MM.1S (cell line): ENCODE measurements at regions not wholly inside any gene's neighbourhood (a gene's known extent, or its start where the extent isn't known, plus 50 kb on each side); places are given as distances from the start of the nearest gene placed in this dataset.

Source experiments
- DNase-seq: peaks from one replicate; pipeline ENCODE4 v3.0.0-alpha.2; 2015
- H2AFZ ChIP-seq: fragments of 300-600 bp; sonication (generic); 2 replicates; pipeline ENCODE4 v1.6.0; 2016; ENCODE audit warnings: antibody characterized with exemption, low read length
- H3F3A ChIP-seq: fragments of 300-600 bp; sonication (generic); 2 replicates; pipeline ENCODE4 v1.6.1; 2016; ENCODE audit warnings: mild to moderate bottlenecking, antibody characterized with exemption, low read length, moderate library complexity, mixed read lengths; ENCODE audit not compliant: insufficient read depth
- H3K27ac ChIP-seq: fragments of 300-600 bp; sonication (generic); 2 replicates; pipeline ENCODE4 v1.5.1; 2016; ENCODE audit warnings: mild to moderate bottlenecking, low read length
- H3K27me3 ChIP-seq: fragments of 300-600 bp; sonication (generic); replicated peaks from 2 replicates; pipeline ENCODE4 v1.6.0; 2016; ENCODE audit warnings: low read length; ENCODE audit not compliant: insufficient read depth
- H3K36me3 ChIP-seq: fragments of 300-600 bp; sonication (generic); replicated peaks from 2 replicates; pipeline ENCODE4 v1.6.1; 2016; ENCODE audit warnings: mild to moderate bottlenecking, low read length, mixed read lengths; ENCODE audit not compliant: insufficient read depth
- H3K4me1 ChIP-seq: fragments of 300-600 bp; sonication (generic); 2 replicates; pipeline ENCODE4 v1.6.1; 2016; ENCODE audit warnings: low read length, mixed read lengths
- H3K4me2 ChIP-seq: fragments of 300-600 bp; sonication (generic); 2 replicates; pipeline ENCODE4 v1.6.0; 2016; ENCODE audit warnings: low read depth, low read length
- H3K4me3 ChIP-seq: fragments of 300-600 bp; sonication (generic); 2 replicates; pipeline ENCODE4 v1.5.1; 2016; ENCODE audit warnings: low read length, mixed read lengths
- H3K79me2 ChIP-seq: fragments of 300-600 bp; sonication (generic); 2 replicates; pipeline ENCODE4 v1.6.1; 2016; ENCODE audit warnings: mixed run types, low read length, mixed read lengths
- H3K9ac ChIP-seq: fragments of 300-600 bp; sonication (generic); 2 replicates; pipeline ENCODE4 v1.6.1; 2016; ENCODE audit warnings: low read length, mixed read lengths
- H3K9me2 ChIP-seq: fragments of 300-600 bp; sonication (generic); replicated peaks from 2 replicates; pipeline ENCODE4 v1.6.1; 2016; ENCODE audit warnings: mild to moderate bottlenecking, low read length, mixed read lengths; ENCODE audit not compliant: insufficient read depth
- H3K9me3 ChIP-seq: fragments of 300-600 bp; sonication (generic); replicated peaks from 2 replicates; pipeline ENCODE4 v1.6.1; 2016; ENCODE audit warnings: mild to moderate bottlenecking, low read length, mixed read lengths; ENCODE audit not compliant: insufficient read depth
- H4K20me1 ChIP-seq: fragments of 300-600 bp; sonication (generic); 2 replicates; pipeline ENCODE4 v1.6.1; 2016; ENCODE audit warnings: mild to moderate bottlenecking, low read length, moderate library complexity, mixed read lengths; ENCODE audit not compliant: insufficient read depth
- CTCF ChIP-seq: fragments of 300-600 bp; sonication (generic); IDR thresholded peaks from 2 replicates; pipeline ENCODE4 v1.5.1; 2016; ENCODE audit warnings: antibody characterized with exemption, low read length, mixed read lengths
- EZH2 ChIP-seq: fragments of 300-600 bp; sonication (generic); optimal IDR thresholded peaks from 2 replicates; pipeline ENCODE3; 2017; ENCODE audit warnings: low read depth, mild to moderate bottlenecking, antibody characterized with exemption, low read length, mixed read lengths
- EZH2phosphoT487 ChIP-seq: fragments of 300-600 bp; sonication (generic); IDR thresholded peaks from 2 replicates; pipeline ENCODE4 v1.6.1; 2018; ENCODE audit warnings: antibody characterized with exemption, low read length

GRCh38 chr1:244220410-244220809 is 169.3 kb downstream of the ZBTB18 start:
- H3K27ac ChIP-seq, result no peak overlapping the region
- no peaks in the 10 kb centered on the region for H3K36me3 ChIP-seq
- DNase-seq, result no peak
- H3K27me3 ChIP-seq, result no peaks in the 10 kb centered on the region
- no peaks in the 10 kb centered on the region for H3F3A ChIP-seq
- no peaks in the 10 kb centered on the region for H3K79me2 ChIP-seq
- no peak overlapping the region for H3K9ac ChIP-seq
- no peak for TF ChIP-seq EZH2
- TF ChIP-seq EZH2phosphoT487, result no peak
- no peak for TF ChIP-seq CTCF
- no peak overlapping the region for H3K4me3 ChIP-seq
- H2AFZ ChIP-seq, result no peak overlapping the region
- no peaks in the 10 kb centered on the region for H3K9me2 ChIP-seq
- H4K20me1 ChIP-seq, result no peaks in the 10 kb centered on the region
- H3K4me2 ChIP-seq, result no peak overlapping the region
- no peaks in the 10 kb centered on the region for H3K4me1 ChIP-seq
- H3K9me3 ChIP-seq, result no peaks in the 10 kb centered on the region

GRCh38 chr1:244221991-244222390 is 170.9 kb downstream of the ZBTB18 start:
- Histone ChIP-seq H3K79me2 (no peaks in the 10 kb centered on the region), H3F3A (no peaks in the 10 kb centered on the region), H3K27me3 (no peaks in the 10 kb centered on the region), H3K4me2 (no peak overlapping the region), H2AFZ (no peak overlapping the region), H3K9me2 (no peaks in the 10 kb centered on the region), H3K4me3 (no peak overlapping the region), H3K9ac (no peak overlapping the region), H4K20me1 (no peaks in the 10 kb centered on the region), H3K9me3 (no peaks in the 10 kb centered on the region), H3K27ac (no peak overlapping the region), H3K4me1 (no peaks in the 10 kb centered on the region), H3K36me3 (no peaks in the 10 kb centered on the region)
- DNase-seq, result no peak
- TF ChIP-seq EZH2phosphoT487 (no peak), EZH2 (no peak), CTCF (no peak)

- Histone ChIP-seq H2AFZ (no peak overlapping the region), H3K9me3 (no peaks in the 10 kb centered on the region), H3F3A (no peaks in the 10 kb centered on the region), H3K4me1 (no peaks in the 10 kb centered on the region), H3K4me3 (no peak overlapping the region), H3K9ac (no peak overlapping the region), H3K27me3 (no peaks in the 10 kb centered on the region), H3K36me3 (no peaks in the 10 kb centered on the region), H4K20me1 (no peaks in the 10 kb centered on the region), H3K79me2 (no peaks in the 10 kb centered on the region), H3K9me2 (no peaks in the 10 kb centered on the region), H3K27ac (no peak overlapping the region), H3K4me2 (no peak overlapping the region)
- TF ChIP-seq EZH2phosphoT487 (no peak), CTCF (no peak), EZH2 (no peak)
- no peak for DNase-seq
These were observed 173.7 kb downstream of the ZBTB18 start for GRCh38 chr1:244224487-244225430.
